ENCODE measurements at regions not wholly inside any gene's neighbourhood (a gene's known extent, or its start where the extent isn't known, plus 50 kb on each side); places are given as distances from the start of the nearest gene placed in this dataset.
"Not testable (repeated sequence)": the region's sequence is repeated elsewhere in the genome, so short reads cannot be mapped to it uniquely, and the experiment has no call there.

- TF ChIP-seq, protein P1, sequence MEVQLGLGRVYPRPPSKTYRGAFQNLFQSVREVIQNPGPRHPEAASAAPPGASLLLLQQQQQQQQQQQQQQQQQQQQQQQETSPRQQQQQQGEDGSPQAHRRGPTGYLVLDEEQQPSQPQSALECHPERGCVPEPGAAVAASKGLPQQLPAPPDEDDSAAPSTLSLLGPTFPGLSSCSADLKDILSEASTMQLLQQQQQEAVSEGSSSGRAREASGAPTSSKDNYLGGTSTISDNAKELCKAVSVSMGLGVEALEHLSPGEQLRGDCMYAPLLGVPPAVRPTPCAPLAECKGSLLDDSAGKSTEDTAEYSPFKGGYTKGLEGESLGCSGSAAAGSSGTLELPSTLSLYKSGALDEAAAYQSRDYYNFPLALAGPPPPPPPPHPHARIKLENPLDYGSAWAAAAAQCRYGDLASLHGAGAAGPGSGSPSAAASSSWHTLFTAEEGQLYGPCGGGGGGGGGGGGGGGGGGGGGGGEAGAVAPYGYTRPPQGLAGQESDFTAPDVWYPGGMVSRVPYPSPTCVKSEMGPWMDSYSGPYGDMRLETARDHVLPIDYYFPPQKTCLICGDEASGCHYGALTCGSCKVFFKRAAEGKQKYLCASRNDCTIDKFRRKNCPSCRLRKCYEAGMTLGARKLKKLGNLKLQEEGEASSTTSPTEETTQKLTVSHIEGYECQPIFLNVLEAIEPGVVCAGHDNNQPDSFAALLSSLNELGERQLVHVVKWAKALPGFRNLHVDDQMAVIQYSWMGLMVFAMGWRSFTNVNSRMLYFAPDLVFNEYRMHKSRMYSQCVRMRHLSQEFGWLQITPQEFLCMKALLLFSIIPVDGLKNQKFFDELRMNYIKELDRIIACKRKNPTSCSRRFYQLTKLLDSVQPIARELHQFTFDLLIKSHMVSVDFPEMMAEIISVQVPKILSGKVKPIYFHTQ (CRISPR knock-in tag; IDR thresholded peaks at IDR 0.05): no peak
- no peak for TF ChIP-seq ZNF671 (CRISPR knock-in tag; IDR thresholded peaks at IDR 0.05)
- TF ChIP-seq NFE2L1 (CRISPR knock-in tag; IDR thresholded peaks at IDR 0.05): no peak
- TF ChIP-seq, protein P2, sequence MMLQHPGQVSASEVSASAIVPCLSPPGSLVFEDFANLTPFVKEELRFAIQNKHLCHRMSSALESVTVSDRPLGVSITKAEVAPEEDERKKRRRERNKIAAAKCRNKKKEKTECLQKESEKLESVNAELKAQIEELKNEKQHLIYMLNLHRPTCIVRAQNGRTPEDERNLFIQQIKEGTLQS (CRISPR knock-in tag; conservative IDR thresholded peaks at IDR 0.05): no peak
- TF ChIP-seq CBFB (CRISPR knock-in tag; IDR thresholded peaks at IDR 0.05; ENCODE audit: low read depth): no peak
- no peak for TF ChIP-seq ZNF281 (CRISPR knock-in tag; IDR thresholded peaks at IDR 0.05)
- TF ChIP-seq, protein P3, sequence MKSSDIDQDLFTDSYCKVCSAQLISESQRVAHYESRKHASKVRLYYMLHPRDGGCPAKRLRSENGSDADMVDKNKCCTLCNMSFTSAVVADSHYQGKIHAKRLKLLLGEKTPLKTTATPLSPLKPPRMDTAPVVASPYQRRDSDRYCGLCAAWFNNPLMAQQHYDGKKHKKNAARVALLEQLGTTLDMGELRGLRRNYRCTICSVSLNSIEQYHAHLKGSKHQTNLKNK (CRISPR knock-in tag; IDR thresholded peaks at IDR 0.05): no peak
- TF ChIP-seq TCF7 (CRISPR knock-in tag; IDR thresholded peaks at IDR 0.05; ENCODE audit: low read depth): no peak
- TF ChIP-seq ZBTB43 (CRISPR knock-in tag; IDR thresholded peaks at IDR 0.05): no peak
- no peak for TF ChIP-seq IRF2 (CRISPR knock-in tag; IDR thresholded peaks at IDR 0.05; ENCODE audit: borderline replicate concordance, low read depth)
- no peak for TF ChIP-seq GRHL2 (CRISPR knock-in tag; IDR thresholded peaks at IDR 0.05; ENCODE audit: insufficient replicate concordance, severe bottlenecking)
- no peak for TF ChIP-seq CREB1 (CRISPR knock-in tag; IDR thresholded peaks at IDR 0.05)
- TF ChIP-seq, protein P4, sequence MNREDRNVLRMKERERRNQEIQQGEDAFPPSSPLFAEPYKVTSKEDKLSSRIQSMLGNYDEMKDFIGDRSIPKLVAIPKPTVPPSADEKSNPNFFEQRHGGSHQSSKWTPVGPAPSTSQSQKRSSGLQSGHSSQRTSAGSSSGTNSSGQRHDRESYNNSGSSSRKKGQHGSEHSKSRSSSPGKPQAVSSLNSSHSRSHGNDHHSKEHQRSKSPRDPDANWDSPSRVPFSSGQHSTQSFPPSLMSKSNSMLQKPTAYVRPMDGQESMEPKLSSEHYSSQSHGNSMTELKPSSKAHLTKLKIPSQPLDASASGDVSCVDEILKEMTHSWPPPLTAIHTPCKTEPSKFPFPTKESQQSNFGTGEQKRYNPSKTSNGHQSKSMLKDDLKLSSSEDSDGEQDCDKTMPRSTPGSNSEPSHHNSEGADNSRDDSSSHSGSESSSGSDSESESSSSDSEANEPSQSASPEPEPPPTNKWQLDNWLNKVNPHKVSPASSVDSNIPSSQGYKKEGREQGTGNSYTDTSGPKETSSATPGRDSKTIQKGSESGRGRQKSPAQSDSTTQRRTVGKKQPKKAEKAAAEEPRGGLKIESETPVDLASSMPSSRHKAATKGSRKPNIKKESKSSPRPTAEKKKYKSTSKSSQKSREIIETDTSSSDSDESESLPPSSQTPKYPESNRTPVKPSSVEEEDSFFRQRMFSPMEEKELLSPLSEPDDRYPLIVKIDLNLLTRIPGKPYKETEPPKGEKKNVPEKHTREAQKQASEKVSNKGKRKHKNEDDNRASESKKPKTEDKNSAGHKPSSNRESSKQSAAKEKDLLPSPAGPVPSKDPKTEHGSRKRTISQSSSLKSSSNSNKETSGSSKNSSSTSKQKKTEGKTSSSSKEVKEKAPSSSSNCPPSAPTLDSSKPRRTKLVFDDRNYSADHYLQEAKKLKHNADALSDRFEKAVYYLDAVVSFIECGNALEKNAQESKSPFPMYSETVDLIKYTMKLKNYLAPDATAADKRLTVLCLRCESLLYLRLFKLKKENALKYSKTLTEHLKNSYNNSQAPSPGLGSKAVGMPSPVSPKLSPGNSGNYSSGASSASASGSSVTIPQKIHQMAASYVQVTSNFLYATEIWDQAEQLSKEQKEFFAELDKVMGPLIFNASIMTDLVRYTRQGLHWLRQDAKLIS (CRISPR knock-in tag; IDR thresholded peaks at IDR 0.05; ENCODE audit: borderline replicate concordance): no peak
- no peak for TF ChIP-seq SP1 (CRISPR knock-in tag; conservative IDR thresholded peaks at IDR 0.05)
- TF ChIP-seq E2F5 (CRISPR knock-in tag; IDR thresholded peaks at IDR 0.05): no peak
- no peak for TF ChIP-seq CREM (CRISPR knock-in tag; IDR thresholded peaks at IDR 0.05)
- no peak for TF ChIP-seq MXD4 (CRISPR knock-in tag; IDR thresholded peaks at IDR 0.05; ENCODE audit: borderline replicate concordance)
- TF ChIP-seq TEAD4 (CRISPR knock-in tag; IDR thresholded peaks at IDR 0.05): no peak
- DNase-seq (ENCODE audit: low spot score) (no peak), ATAC-seq (no peak)
- peaks cover 12% of the 10 kb centered on the region for H3K4me1 Mint-ChIP-seq
- CTCF ChIA-PET: no interaction called here
- H3K9me3 Mint-ChIP-seq: peaks cover 18% of the 10 kb centered on the region
- POLR2A ChIA-PET: no interaction called here
- no peak overlapping the region; the same call in 1 of the 2 replicates for H3K27ac Mint-ChIP-seq
- peaks cover 11% of the 10 kb centered on the region for H3K36me3 Mint-ChIP-seq
- no peaks in the 10 kb centered on the region; the same call in 1 of the 2 replicates for H3K27me3 Mint-ChIP-seq (ENCODE audit: low read depth)
- H3K4me3 Mint-ChIP-seq: no peak overlapping the region
Observed at GRCh38 chr17:14539801-14540200, 238.9 kb downstream of the HS3ST3B1 start.

DNA sequence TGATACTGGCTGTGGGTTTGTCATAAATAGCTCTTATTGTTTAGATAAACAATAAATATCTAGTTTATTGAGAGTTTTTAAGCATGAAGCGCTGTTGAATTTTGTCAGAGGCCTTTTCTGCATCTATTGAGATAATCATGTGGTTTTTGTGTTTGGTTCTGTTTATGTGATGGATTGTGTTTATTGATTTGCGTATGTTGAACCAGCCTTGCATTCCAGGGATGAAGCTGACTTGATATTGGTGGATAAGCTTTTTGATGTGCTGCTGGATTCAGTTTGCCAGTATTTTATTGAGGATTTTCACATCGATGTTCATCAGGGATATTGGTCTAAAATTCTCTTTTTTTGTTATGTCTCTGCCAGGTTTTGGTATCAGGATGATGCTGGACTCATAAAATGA is 231.4 kb downstream of the HS3ST3B1 start:
- H3K4me1 Mint-ChIP-seq; H3K27ac Mint-ChIP-seq; CTCF ChIA-PET; ATAC-seq; POLR2A ChIA-PET; DNase-seq (ENCODE audit: low spot score); H3K27me3 Mint-ChIP-seq (ENCODE audit: low read depth); H3K4me3 Mint-ChIP-seq: not testable (repeated sequence)
- H3K36me3 Mint-ChIP-seq: peaks cover 45% of the 10 kb centered on the region
- peaks cover 45% of the 10 kb centered on the region for H3K9me3 Mint-ChIP-seq

Data from WTC11 (cell line).